PC-3 (cell line): ENCODE measurements at regions not wholly inside any gene's neighbourhood (a gene's known extent, or its start where the extent isn't known, plus 50 kb on each side); places are given as distances from the start of the nearest gene placed in this dataset.

ENCODE experiments used
- EZH2 ChIP-seq: fragments of 300-600 bp; sonication (generic); IDR thresholded peaks from one replicate; pipeline ENCODE4 v1.6.1; 2017; ENCODE audit warnings: antibody characterized with exemption, mild to moderate bottlenecking, low read length; ENCODE audit not compliant: unreplicated experiment
- EZH2phosphoT487 ChIP-seq: fragments of 300-600 bp; sonication (generic); IDR thresholded peaks from 2 replicates; pipeline ENCODE4 v1.6.1; 2018; ENCODE audit warnings: mild to moderate bottlenecking, antibody characterized with exemption, low read length, borderline replicate concordance

GRCh38 chr3:106725566-106725965 lies 651.7 kb upstream of the CCDC54 start:
- no peak for TF ChIP-seq EZH2
- no peak for TF ChIP-seq EZH2phosphoT487
